Lower lobe of right lung (tissue), 2 donors: ENCODE measurements at regions not wholly inside any gene's neighbourhood (a gene's known extent, or its start where the extent isn't known, plus 50 kb on each side); places are given as distances from the start of the nearest gene placed in this dataset.

ENCODE experiments used
- ATAC-seq, 2 donors: fragments of 200-7000 bp; cut with Tn5 transposase; one replicate each; pipeline ENCODE4 v1.9.1; 2020 to 2022; ENCODE audit warnings: mild to moderate bottlenecking in 2 of 2, moderate library complexity in 2 of 2
- DNase-seq: peaks from one replicate; pipeline ENCODE4 v3.0.0-alpha.2; 2020
- H3K27ac ChIP-seq: fragments of 200-600 bp; one replicate; pipeline ENCODE4 v1.8.0; 2022
- H3K27me3 ChIP-seq: fragments of 200-600 bp; one replicate; pipeline ENCODE4 v1.8.0; 2022; ENCODE audit warnings: low read depth
- H3K36me3 ChIP-seq: fragments of 200-600 bp; one replicate; pipeline ENCODE4 v1.8.0; 2022; ENCODE audit warnings: mild to moderate bottlenecking
- H3K4me1 ChIP-seq: fragments of 200-600 bp; one replicate; pipeline ENCODE4 v1.8.0; 2022
- H3K4me3 ChIP-seq: fragments of 200-600 bp; one replicate; pipeline ENCODE4 v1.8.0; 2022; ENCODE audit warnings: mild to moderate bottlenecking
- H3K9me3 ChIP-seq: fragments of 200-600 bp; one replicate; pipeline ENCODE4 v1.8.0; 2022
- CTCF ChIP-seq: fragments of 200-600 bp; IDR thresholded peaks from one replicate; pipeline ENCODE4 v1.8.0; 2022; ENCODE audit warnings: antibody characterized with exemption, mild to moderate bottlenecking
- intact Hi-C: fragments of 100-400 bp; cut with DNase I; formaldehyde crosslinking; loops from one replicate; pipeline ENCODE4 v1.11.0; 2022
- donor health status: DM: no; HTN: yes; CAD: no; lungs with severe emphysema.

- intact Hi-C loops, result no loop called here
- Histone ChIP-seq H3K9me3 (no peaks in the 10 kb centered on the region), H3K4me1 (no peaks in the 10 kb centered on the region), H3K27ac (no peak overlapping the region), H3K4me3 (no peak overlapping the region), H3K36me3 (no peaks in the 10 kb centered on the region), H3K27me3 (no peaks in the 10 kb centered on the region)
- ATAC-seq (no peak), DNase-seq (no peak)
- no peak for TF ChIP-seq CTCF
Observed at GRCh38 chr6:40973304-40973703, 65.7 kb downstream of the UNC5CL start.

DNA sequence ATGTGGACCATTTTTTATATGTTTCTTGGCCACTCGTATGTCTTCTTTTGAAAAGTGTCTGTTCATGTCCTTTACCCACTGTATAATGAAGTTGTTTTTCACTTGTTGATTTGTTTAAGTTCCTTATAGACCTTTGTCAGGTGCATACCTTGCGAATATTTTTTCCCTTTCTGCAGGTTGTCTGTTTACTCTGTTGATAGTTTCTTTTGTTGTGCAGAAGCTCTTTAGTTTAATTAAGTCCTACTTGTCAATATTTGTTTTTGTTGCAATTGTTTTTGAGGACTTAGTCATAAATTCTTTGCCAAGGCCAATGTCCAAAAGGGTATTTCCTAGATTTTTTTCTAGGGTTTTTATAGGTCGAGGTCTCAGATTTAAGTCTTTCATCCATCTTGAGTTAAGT is 66.2 kb downstream of the UNC5CL start:
- Histone ChIP-seq H3K27me3 (no peaks in the 10 kb centered on the region), H3K4me1 (no peaks in the 10 kb centered on the region), H3K9me3 (no peaks in the 10 kb centered on the region), H3K4me3 (no peak overlapping the region), H3K36me3 (no peaks in the 10 kb centered on the region), H3K27ac (no peak overlapping the region)
- DNase-seq, result no peak
- TF ChIP-seq CTCF, result no peak
- intact Hi-C loops, result no loop called here
- ATAC-seq, result no peak

- no peak for ATAC-seq
Observed at GRCh38 chr6:40972190-40972589, 66.8 kb downstream of the UNC5CL start.

GRCh38 chr6:40968620-40969164 is 70.3 kb downstream of the UNC5CL start:
- ATAC-seq (no peak), DNase-seq (no peak)
- Histone ChIP-seq H3K4me1 (no peaks in the 10 kb centered on the region), H3K4me3 (no peak overlapping the region), H3K27ac (no peak overlapping the region), H3K9me3 (no peaks in the 10 kb centered on the region), H3K27me3 (no peaks in the 10 kb centered on the region), H3K36me3 (no peaks in the 10 kb centered on the region)
- TF ChIP-seq CTCF, result no peak
- intact Hi-C loops, result no loop called here

More at GRCh38 chr6:40972190-40972589, 66.8 kb downstream of the UNC5CL start:
- H3K9me3 ChIP-seq, result no peaks in the 10 kb centered on the region
- H3K4me3 ChIP-seq, result no peak overlapping the region
- DNase-seq, result no peak
- no peaks in the 10 kb centered on the region for H3K27me3 ChIP-seq
- H3K4me1 ChIP-seq, result no peaks in the 10 kb centered on the region
- TF ChIP-seq CTCF, result no peak
- no peak overlapping the region for H3K27ac ChIP-seq
- intact Hi-C loops, result no loop called here
- H3K36me3 ChIP-seq, result no peaks in the 10 kb centered on the region

- H3K4me3 ChIP-seq, result no peak overlapping the region
- H3K27me3 ChIP-seq, result no peaks in the 10 kb centered on the region
- no peak overlapping the region for H3K27ac ChIP-seq
- intact Hi-C loops, result no loop called here
- H3K4me1 ChIP-seq, result no peaks in the 10 kb centered on the region
- no peaks in the 10 kb centered on the region for H3K9me3 ChIP-seq
- ATAC-seq, result no peak
- DNase-seq, result no peak
- no peaks in the 10 kb centered on the region for H3K36me3 ChIP-seq
- TF ChIP-seq CTCF, result no peak
Observed at GRCh38 chr6:40966860-40967259, 72.2 kb downstream of the UNC5CL start.

GRCh38 chr6:40965046-40965445 is 74.0 kb downstream of the UNC5CL start:
- DNase-seq, result no peak
- Histone ChIP-seq H3K9me3 (no peaks in the 10 kb centered on the region), H3K4me3 (no peak overlapping the region), H3K4me1 (no peaks in the 10 kb centered on the region), H3K27me3 (no peaks in the 10 kb centered on the region), H3K27ac (no peak overlapping the region), H3K36me3 (no peaks in the 10 kb centered on the region)
- intact Hi-C loops, result no loop called here
- no peak for TF ChIP-seq CTCF
- ATAC-seq, result no peak
